ENCODE measurements at regions not wholly inside any gene's neighbourhood (a gene's known extent, or its start where the extent isn't known, plus 50 kb on each side); places are given as distances from the start of the nearest gene placed in this dataset.

- DNase-seq = no peak
These were observed 354.8 kb downstream of the ENC1 start for GRCh38 chr5:74285675-74286280.

GRCh38 chr5:74282490-74282889 lies 358.0 kb downstream of the ENC1 start:
- no peak for DNase-seq

GRCh38 chr5:74281166-74281565 lies 359.4 kb downstream of the ENC1 start:
- DNase-seq = no peak

- no peak for DNase-seq
These were observed 360.2 kb downstream of the ENC1 start for GRCh38 chr5:74280306-74280705.

GRCh38 chr5:74279244-74279643 lies 361.3 kb downstream of the ENC1 start:
- no peak for DNase-seq

- no peak for DNase-seq
These were observed 363.1 kb downstream of the ENC1 start for GRCh38 chr5:74277418-74277817.

GRCh38 chr5:74275171-74275992 lies 365.1 kb downstream of the ENC1 start:
- peak; percentile 96 for DNase-seq

- DNase-seq = peak; percentile 63
These were observed 366.2 kb downstream of the ENC1 start for GRCh38 chr5:74274326-74274725.

- peak; percentile 92 for DNase-seq
These were observed 367.6 kb downstream of the ENC1 start for GRCh38 chr5:74272831-74273451.

GRCh38 chr5:74272024-74272775 lies 368.3 kb downstream of the ENC1 start:
- peak; percentile 83 for DNase-seq

- no peak for DNase-seq
These were observed 372.2 kb downstream of the ENC1 start for GRCh38 chr5:74268297-74268696.

GRCh38 chr5:74266836-74267235 lies 373.7 kb downstream of the ENC1 start:
- no peak for DNase-seq

GRCh38 chr5:74266132-74266531 lies 374.4 kb downstream of the ENC1 start:
- DNase-seq = no peak

- no peak for DNase-seq
These were observed 377.9 kb downstream of the ENC1 start for GRCh38 chr5:74262544-74263207.

GRCh38 chr5:74261866-74262265 lies 378.7 kb downstream of the ENC1 start:
- DNase-seq = peak; percentile 72

GRCh38 chr5:74261421-74261820 lies 379.1 kb downstream of the ENC1 start:
- no peak for DNase-seq

GRCh38 chr5:74259572-74259971 lies 381.0 kb downstream of the ENC1 start:
- no peak for DNase-seq

- no peak for DNase-seq
These were observed 382.2 kb downstream of the ENC1 start for GRCh38 chr5:74258314-74258665.

GRCh38 chr5:74257645-74258313 lies 382.7 kb downstream of the ENC1 start:
- DNase-seq = no peak

GRCh38 chr5:74257060-74257527 lies 383.4 kb downstream of the ENC1 start:
- no peak for DNase-seq

- DNase-seq = no peak
These were observed 384.7 kb downstream of the ENC1 start for GRCh38 chr5:74255692-74256392.
